Activated T-cell treated with anti-CD3 and anti-CD28 coated beads for 48 hours (primary cell): ENCODE measurements at regions not wholly inside any gene's neighbourhood (a gene's known extent, or its start where the extent isn't known, plus 50 kb on each side); places are given as distances from the start of the nearest gene placed in this dataset.

Source experiments
- DNase-seq: peaks from one replicate; pipeline ENCODE4 v3.0.0-alpha.2; 2020; ENCODE audit warnings: low read depth

DNA sequence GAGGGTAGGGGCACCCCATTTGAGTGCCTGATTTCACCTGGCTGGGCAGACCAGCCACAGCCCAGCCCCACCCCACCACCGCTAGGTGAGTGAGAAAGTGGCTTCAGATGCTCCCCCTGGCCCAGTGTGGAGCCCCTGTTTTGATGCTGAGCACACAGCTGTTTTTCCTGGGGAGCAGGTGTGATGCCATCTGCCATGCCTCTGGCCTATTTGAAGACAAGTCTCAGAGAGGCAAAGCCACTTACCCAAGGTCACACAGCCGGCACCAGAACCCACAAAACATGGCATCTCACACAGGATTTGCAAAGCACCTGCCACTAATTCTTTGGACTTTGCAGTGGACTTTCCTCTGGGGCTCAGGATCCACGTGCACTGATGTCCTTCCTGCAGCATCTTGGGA, 131.3 kb downstream of the INHBB start:
- no peak for DNase-seq

DNA sequence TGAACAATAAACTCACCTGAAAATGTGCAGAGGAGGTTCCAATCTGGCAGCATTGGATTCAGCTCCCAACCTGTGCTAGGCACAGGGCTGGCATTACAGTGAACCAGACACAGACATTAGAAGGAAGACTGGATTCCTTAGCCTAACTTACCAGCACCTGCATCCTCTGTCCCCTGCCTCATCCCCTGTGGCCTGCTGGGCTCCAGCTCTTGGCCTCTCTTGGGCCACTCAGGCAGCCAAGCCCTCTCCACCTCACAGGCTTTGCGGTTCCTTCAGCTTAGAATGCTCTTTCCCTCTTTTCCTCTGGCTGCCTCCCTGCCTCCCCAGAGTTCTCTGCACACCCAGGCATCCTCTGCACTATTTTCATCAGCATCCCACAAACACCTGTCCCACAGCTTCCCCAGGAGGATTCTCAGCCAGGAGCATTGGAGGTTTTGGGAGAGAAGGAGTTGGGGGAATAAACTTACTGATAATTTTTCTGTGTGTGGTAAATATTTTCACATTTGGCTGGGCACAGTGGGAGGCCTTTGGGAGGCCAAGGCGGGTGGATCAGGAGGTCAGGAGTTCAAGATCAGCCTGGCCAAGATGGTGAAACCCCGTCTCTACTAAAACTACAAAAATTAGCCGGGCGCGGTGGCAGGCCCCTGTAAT, 132.0 kb downstream of the INHBB start:
- no peak for DNase-seq

DNA sequence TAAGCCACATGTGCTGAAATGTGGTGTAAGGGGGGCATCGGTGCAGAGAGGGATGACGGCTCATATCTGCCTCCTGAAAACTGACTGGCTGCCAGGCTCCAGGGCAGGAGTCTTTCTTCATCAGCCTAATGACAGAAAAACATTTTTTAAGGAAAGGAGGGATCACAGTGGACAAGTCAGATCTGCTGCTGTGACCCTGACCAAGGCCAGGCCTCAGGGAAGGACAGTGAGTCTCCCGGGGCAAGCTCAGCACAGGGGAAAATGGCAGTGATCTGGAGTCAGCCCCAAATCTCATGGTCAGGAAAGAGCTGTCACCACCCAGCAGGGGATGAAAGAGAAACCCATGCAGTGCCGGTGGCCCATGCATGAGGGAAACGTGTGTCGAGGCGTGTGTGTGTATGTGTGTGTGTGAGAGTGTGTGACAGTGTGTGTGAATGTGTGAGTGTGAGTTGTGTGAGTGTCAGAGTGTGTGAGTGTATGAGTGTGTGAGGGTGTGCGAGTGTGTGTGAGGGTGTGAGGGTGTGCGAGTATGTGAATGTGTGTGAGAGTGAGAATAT, 134.5 kb downstream of the INHBB start:
- no peak for DNase-seq

DNA sequence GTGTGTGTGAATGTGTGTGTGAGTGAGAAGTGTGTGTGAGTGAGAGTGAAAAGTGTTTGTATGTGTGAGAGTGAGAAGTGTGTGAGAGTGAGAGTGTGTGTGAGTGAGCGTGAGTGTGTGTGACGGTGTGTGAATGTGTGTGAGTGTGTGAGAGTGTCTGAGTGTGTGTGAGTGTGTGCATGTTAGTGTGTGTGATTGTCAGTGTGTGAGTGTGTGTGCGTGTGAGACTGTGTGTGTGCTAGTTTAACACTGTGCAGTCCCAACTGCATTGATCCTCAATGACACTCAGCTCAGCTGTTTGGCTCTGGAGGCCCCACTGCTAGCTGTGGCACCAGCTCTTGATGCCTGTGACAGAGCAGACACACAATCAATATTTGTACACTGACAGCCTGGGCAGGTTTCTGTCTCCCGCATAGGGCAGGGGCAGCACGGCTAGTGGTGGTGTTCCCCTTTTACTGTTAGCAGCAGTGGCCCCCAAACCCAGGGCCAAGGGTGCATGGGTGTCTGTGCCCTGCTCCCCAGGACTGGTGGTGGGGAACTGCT, 135.0 kb downstream of the INHBB start:
- DNase-seq = no peak

GRCh38 chr2:120481446-120482194, 135.7 kb downstream of the INHBB start:
- DNase-seq = no peak

DNA sequence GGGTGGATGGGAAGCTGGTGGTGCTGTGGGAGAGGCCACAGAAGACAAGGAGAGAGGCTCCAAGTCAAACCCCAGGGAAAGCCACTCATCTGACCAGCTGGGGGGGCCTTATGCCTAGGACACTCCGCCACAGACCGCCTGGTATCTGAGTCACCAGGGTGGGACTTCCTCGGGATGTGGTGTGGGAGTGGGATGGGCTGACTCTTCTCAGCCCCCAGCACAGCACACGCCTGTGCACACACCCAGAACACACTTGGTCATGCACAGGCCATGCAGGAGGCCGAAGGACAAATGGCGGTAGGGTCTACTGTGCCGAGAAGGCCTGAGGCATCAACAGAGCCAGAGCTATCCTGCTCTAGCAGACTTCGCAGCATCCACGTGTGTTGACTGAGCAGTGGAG, 136.4 kb downstream of the INHBB start:
- no peak for DNase-seq

- DNase-seq = no peak
Observed at GRCh38 chr2:120483355-120483754, 137.4 kb downstream of the INHBB start.

- DNase-seq = no peak
Observed at GRCh38 chr2:120485096-120485495, 139.2 kb downstream of the INHBB start.

GRCh38 chr2:120486441-120486840, 140.5 kb downstream of the INHBB start:
- DNase-seq = no peak

DNA sequence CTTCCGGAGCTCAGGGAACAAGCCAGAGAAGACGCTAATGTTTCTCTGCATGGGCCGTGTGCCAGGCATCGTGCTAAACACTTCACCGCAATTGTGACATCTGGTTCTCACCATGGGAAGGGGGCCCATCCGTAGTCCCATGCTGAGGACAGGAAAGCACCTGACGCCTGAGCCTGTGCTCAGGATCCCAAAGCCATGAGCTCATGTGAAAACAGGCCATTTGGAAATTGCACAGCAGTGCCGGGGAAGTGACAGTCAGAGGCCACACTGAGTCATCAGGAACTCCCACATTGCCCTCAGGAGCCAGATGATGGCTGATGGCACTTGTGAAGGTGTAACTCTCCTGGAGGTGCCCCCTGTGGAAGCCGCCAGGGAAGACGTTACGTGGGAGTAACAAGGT, 141.0 kb downstream of the INHBB start:
- no peak for DNase-seq

DNA sequence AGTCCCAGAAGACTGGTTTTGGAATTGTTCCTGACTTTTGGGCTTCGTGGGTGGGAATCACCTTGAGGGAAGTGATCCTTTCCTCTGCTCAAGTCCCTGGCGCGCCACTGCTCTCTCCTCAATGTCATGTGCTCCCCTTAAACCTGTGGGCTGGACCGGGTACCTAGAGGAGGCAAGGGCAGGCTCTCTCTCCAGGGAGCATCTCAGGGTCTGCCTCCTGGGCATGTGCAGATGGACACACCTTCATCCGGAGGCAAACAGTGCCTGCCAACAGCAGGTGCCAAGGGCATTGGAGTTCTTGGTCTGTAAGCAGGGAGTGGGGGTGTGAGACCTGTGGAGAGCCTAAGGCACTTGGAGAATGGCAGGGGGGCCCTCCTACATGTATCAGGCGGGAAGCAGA, 142.6 kb downstream of the INHBB start:
- no peak for DNase-seq

GRCh38 chr2:120489023-120489422, 143.1 kb downstream of the INHBB start:
- no peak for DNase-seq

DNA sequence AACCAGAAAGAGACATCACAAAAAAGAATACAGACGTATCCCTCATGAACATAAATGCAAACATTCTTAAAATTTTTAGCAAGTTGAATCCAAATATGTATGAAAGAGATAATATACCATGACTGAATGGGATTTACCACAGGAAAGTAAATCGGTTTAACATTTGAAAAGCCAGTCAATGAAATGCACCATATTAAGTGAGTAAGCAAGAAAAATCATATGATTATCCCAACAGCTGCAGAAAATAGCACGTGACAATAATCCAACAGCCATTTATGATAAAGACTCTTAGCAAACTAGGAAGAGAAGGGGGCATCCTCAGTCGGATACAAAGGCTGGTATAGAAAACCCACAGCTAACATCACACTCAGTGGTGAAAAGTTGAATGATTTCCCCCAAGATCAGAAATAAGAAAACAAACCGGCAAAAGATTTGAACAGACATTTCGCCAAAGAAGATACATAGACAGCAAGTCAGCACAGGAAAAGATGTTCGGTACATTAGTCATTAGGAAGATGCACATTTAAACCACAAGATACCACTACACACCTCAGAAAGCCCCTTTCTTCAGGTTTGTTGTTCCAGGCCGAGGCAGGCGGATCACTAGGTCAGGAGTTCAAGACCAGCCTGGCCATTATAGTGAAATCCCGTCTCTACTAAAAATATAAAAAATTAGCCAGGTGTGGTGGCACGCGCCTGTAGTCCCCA, 144.3 kb downstream of the INHBB start:
- no peak for DNase-seq

DNA sequence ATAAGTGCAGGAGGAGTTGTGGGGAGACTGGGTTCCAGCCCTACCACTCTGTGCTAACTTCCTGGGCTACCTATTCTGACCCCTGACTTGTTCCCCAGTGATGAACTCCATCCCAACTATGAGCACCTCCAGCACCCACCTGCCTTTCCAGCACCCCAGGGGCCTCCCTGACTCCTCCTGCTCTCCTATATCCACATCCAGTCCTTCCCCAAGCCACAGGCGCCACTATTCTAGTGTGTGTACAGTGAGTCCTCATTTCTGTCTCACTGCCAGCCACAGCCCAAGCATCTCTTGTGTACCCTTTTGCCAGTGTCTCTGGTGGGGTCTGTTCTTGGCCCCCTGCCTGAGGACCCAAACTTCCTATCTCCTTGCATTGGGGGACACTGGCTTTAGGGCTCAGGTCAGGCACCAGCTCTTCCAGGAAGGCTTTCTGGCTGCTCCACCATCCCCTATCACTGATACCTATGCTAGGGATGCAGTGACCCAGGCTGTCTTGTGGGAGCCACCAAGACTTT, 145.2 kb downstream of the INHBB start:
- no peak for DNase-seq

GRCh38 chr2:120493231-120493630, 147.3 kb downstream of the INHBB start:
- DNase-seq = no peak

DNA sequence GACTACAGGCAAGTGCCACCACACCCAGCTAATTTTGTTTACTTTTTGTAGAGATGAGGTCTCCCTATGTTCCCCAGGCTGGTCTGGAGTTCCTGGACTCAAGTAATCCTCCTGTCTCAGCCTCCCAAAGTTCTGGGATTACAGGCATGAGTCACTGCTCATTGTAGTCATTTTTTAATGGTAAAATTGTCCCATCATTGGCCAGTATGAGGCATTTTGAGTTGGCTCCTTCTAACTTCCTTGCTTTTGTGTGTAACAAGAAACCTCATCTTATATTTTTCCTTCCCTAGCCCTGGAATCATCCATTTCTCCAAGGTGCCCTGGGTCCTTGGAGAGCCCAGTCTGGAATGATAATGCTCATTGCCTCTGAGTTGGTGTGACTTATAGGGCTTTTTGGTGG, 148.5 kb downstream of the INHBB start:
- no peak for DNase-seq

GRCh38 chr2:120495586-120495985, 149.7 kb downstream of the INHBB start:
- DNase-seq = no peak

DNA sequence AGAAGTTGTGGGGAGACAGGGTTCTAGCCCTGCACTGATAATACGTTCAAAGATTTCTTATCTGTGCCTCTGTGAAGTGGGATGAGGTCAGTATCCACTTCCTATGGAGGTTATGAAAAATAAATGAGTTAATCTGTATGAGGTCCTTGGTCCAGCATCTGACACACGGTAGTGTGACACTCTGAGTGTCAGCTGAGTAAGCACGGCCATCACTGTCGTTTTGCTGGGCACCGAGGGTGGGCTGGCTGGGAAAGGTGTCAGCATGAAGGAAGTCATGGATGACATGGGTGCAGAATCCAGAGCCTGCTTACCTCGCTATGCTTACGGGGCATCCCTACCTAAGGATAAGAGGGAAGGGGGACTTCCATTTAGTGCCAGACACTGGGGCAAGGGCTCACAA, 150.3 kb downstream of the INHBB start:
- no peak for DNase-seq

- no peak for DNase-seq
Observed at GRCh38 chr2:120496759-120497158, 150.8 kb downstream of the INHBB start.

- DNase-seq = no peak
Observed at GRCh38 chr2:120497261-120497977, 151.5 kb downstream of the INHBB start.

DNA sequence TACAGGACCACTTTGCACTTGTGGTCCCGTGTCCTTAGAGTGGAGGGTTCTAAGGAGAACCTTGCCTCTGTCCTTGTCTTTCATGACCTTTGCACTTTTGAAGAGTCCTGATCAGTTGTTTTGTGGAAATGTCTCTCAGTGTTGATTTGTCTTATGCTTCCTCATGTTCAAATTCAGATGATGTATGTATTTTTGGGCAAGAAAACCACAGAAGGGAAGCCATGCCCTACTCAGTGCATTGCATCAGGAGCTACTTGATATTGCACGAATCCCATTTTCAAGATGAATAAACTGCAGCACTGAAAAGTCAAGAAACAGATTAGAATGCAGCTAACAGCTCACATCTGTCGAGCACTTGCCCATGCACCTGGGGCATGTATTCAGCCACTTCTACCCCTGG, 152.2 kb downstream of the INHBB start:
- DNase-seq = no peak
